SK-N-SH treated with all-trans-retinoic acid at 6 μM for 48 hours (cell line): ENCODE measurements at regions not wholly inside any gene's neighbourhood (a gene's known extent, or its start where the extent isn't known, plus 50 kb on each side); places are given as distances from the start of the nearest gene placed in this dataset.

Experiments
- ATAC-seq: fragments of 200-7000 bp; cut with Tn5 transposase; 3 replicates; pipeline ENCODE4 v1.9.1; 2020; ENCODE audit warnings: mild to moderate bottlenecking, moderate library complexity
- ARNTL ChIP-seq: fragments of 450-650 bp; formaldehyde crosslinking; IDR thresholded peaks from 2 replicates; pipeline ENCODE4 v1.5.0; 2020; ENCODE audit warnings: low read depth, mild to moderate bottlenecking, moderate library complexity, borderline replicate concordance
- BACH2 ChIP-seq: fragments of 250-450 bp; sonication (Bioruptor Pico); IDR thresholded peaks from 2 replicates; pipeline ENCODE4 v1.9.0; 2021; ENCODE audit warnings: mild to moderate bottlenecking, borderline replicate concordance
- CREB5 ChIP-seq: fragments of 250-450 bp; sonication (Bioruptor Pico); IDR thresholded peaks from 2 replicates; pipeline ENCODE4 v1.5.1; 2020; ENCODE audit warnings: low read depth, mild to moderate bottlenecking, moderate library complexity
- CSDC2 ChIP-seq: fragments of 250-450 bp; sonication (Bioruptor Pico); IDR thresholded peaks from 2 replicates; pipeline ENCODE4 v1.5.0; 2020; ENCODE audit warnings: mild to moderate bottlenecking, moderate library complexity
- CSRNP3 ChIP-seq: fragments of 250-450 bp; sonication (Bioruptor Pico); IDR thresholded peaks from 2 replicates; pipeline ENCODE4 v1.5.1; 2021; ENCODE audit warnings: mild to moderate bottlenecking, moderate library complexity
- ESRRG ChIP-seq: fragments of 250-450 bp; sonication (Bioruptor Pico); IDR thresholded peaks from 2 replicates; pipeline ENCODE4 v1.6.1; 2021; ENCODE audit warnings: mild to moderate bottlenecking
- GLIS3 ChIP-seq: fragments of 250-450 bp; sonication (Bioruptor Pico); IDR thresholded peaks from 2 replicates; pipeline ENCODE4 v1.5.0; 2020; ENCODE audit warnings: mild to moderate bottlenecking, moderate library complexity
- ISL1 ChIP-seq: fragments of 250-450 bp; sonication (Bioruptor Pico); IDR thresholded peaks from 2 replicates; pipeline ENCODE4 v2.1.2; 2022; ENCODE audit warnings: mild to moderate bottlenecking, moderate library complexity
- OSR1 ChIP-seq: fragments of 250-450 bp; sonication (Bioruptor Pico); IDR thresholded peaks from 2 replicates; pipeline ENCODE4 v1.8.0; 2022; ENCODE audit warnings: moderate library complexity, mild to moderate bottlenecking, inconsistent platforms
- PATZ1 ChIP-seq: fragments of 250-450 bp; sonication (Bioruptor Pico); IDR thresholded peaks from 2 replicates; pipeline ENCODE4 v1.8.0; 2020; ENCODE audit warnings: mild to moderate bottlenecking, moderate library complexity, borderline replicate concordance
- POU6F1 ChIP-seq: fragments of 250-450 bp; sonication (Bioruptor Pico); IDR thresholded peaks from 2 replicates; pipeline ENCODE4 v1.8.0; 2021; ENCODE audit warnings: low read depth, mild to moderate bottlenecking, moderate library complexity, borderline replicate concordance
- PPARA ChIP-seq: fragments of 250-450 bp; sonication (Bioruptor Pico); IDR thresholded peaks from 2 replicates; pipeline ENCODE4 v1.5.0; 2020; ENCODE audit warnings: mild to moderate bottlenecking, borderline replicate concordance
- SNAI2 ChIP-seq: fragments of 250-450 bp; sonication (Bioruptor Pico); IDR thresholded peaks from 2 replicates; pipeline ENCODE4 v1.5.0; 2020; ENCODE audit warnings: mild to moderate bottlenecking, moderate library complexity
- TCF4 ChIP-seq: fragments of 250-450 bp; sonication (Bioruptor Pico); IDR thresholded peaks from 2 replicates; pipeline ENCODE4 v1.8.0; 2021; ENCODE audit warnings: mild to moderate bottlenecking, moderate library complexity, borderline replicate concordance
- TOX ChIP-seq: fragments of 250-450 bp; sonication (Bioruptor Pico); IDR thresholded peaks from 2 replicates; pipeline ENCODE4 v1.8.0; 2021; ENCODE audit warnings: mild to moderate bottlenecking, moderate library complexity, borderline replicate concordance
- TSHZ2 ChIP-seq: fragments of 250-450 bp; sonication (Bioruptor Pico); IDR thresholded peaks from 2 replicates; pipeline ENCODE4 v1.5.0; 2020; ENCODE audit warnings: mild to moderate bottlenecking, moderate library complexity
- ZC3H10 ChIP-seq: fragments of 250-450 bp; sonication (Bioruptor Pico); IDR thresholded peaks from 2 replicates; pipeline ENCODE4 v1.5.1; 2021; ENCODE audit warnings: mild to moderate bottlenecking, moderate library complexity
- ZFP3 ChIP-seq: fragments of 250-450 bp; sonication (Bioruptor Pico); IDR thresholded peaks from 2 replicates; pipeline ENCODE4 v1.5.0; 2020; ENCODE audit warnings: mild to moderate bottlenecking, moderate library complexity
- ZFP30 ChIP-seq: fragments of 450-650 bp; formaldehyde crosslinking; IDR thresholded peaks from 2 replicates; pipeline ENCODE4 v1.5.0; 2022; ENCODE audit warnings: mild to moderate bottlenecking, moderate library complexity
- ZNF565 ChIP-seq: fragments of 450-650 bp; formaldehyde crosslinking; conservative IDR thresholded peaks from 2 replicates; pipeline ENCODE4 v1.5.0; 2020; ENCODE audit warnings: low read depth, mild to moderate bottlenecking, moderate library complexity
- ZNF70 ChIP-seq: fragments of 450-650 bp; formaldehyde crosslinking; IDR thresholded peaks from 2 replicates; pipeline ENCODE4 v1.5.0; 2020; ENCODE audit warnings: mild to moderate bottlenecking, moderate library complexity
- ZNF8 ChIP-seq: fragments of 450-650 bp; formaldehyde crosslinking; IDR thresholded peaks from 2 replicates; pipeline ENCODE4 v1.5.0; 2020; ENCODE audit warnings: mild to moderate bottlenecking, moderate library complexity

GRCh38 chr10:108052981-108053380 is 888.5 kb upstream of the SORCS1 start:
- TF ChIP-seq ZNF565 (CRISPR knock-in tag) (no peak), BACH2 (no peak), PATZ1 (CRISPR knock-in tag) (no peak), GLIS3 (CRISPR knock-in tag) (no peak), CSDC2 (no peak)
- ATAC-seq, result no peak

- no peak for ATAC-seq
Measured at GRCh38 chr10:108051218-108051617, 886.7 kb upstream of the SORCS1 start.

GRCh38 chr10:108050626-108051025 is 886.1 kb upstream of the SORCS1 start:
- no peak for ATAC-seq
- TF ChIP-seq PPARA, result no peak
- TF ChIP-seq ESRRG, result no peak
- TF ChIP-seq OSR1 (CRISPR knock-in tag), result no peak
- TF ChIP-seq ARNTL, result no peak
- TF ChIP-seq CSDC2, result no peak
- TF ChIP-seq TCF4, result no peak
- TF ChIP-seq ISL1 (CRISPR knock-in tag), result no peak
- no peak for TF ChIP-seq CREB5 (CRISPR knock-in tag)
- no peak for TF ChIP-seq TOX
- no peak for TF ChIP-seq ZNF70 (CRISPR knock-in tag)
- no peak for TF ChIP-seq GLIS3 (CRISPR knock-in tag)
- no peak for TF ChIP-seq POU6F1
- TF ChIP-seq ZFP30, result no peak
- no peak for TF ChIP-seq SNAI2 (CRISPR knock-in tag)
- TF ChIP-seq, all 23 proteins: peak for 0

More at GRCh38 chr10:108051218-108051617, 886.7 kb upstream of the SORCS1 start:
- no peak for TF ChIP-seq ARNTL
- no peak for TF ChIP-seq ISL1 (CRISPR knock-in tag)
- no peak for TF ChIP-seq BACH2
- no peak for TF ChIP-seq ZFP3 (CRISPR knock-in tag)
- TF ChIP-seq CSRNP3 (CRISPR knock-in tag), result no peak
- TF ChIP-seq CSDC2, result no peak
- no peak for TF ChIP-seq POU6F1

- ATAC-seq, result no peak
- TF ChIP-seq BACH2, result no peak
- TF ChIP-seq ZNF70 (CRISPR knock-in tag), result no peak
- no peak for TF ChIP-seq TCF4
- TF ChIP-seq TSHZ2 (CRISPR knock-in tag), result no peak
- TF ChIP-seq SNAI2 (CRISPR knock-in tag), result no peak
- no peak for TF ChIP-seq ZC3H10 (CRISPR knock-in tag)
- TF ChIP-seq ZNF8 (CRISPR knock-in tag), result no peak
- no peak for TF ChIP-seq GLIS3 (CRISPR knock-in tag)
- TF ChIP-seq ARNTL, result no peak
- no peak for TF ChIP-seq ESRRG
Measured at GRCh38 chr10:108049668-108050067, 885.2 kb upstream of the SORCS1 start.
